Calu3 (cell line): ENCODE measurements at regions not wholly inside any gene's neighbourhood (a gene's known extent, or its start where the extent isn't known, plus 50 kb on each side); places are given as distances from the start of the nearest gene placed in this dataset.

ENCODE experiments used
- BruUV-seq: library from RNA; stranded (reverse); fragments of 400-500 nt; replicated peaks from 2 replicates; lab custom pipeline; 2021; lab: Mats Ljungman, UMichigan
- CTCF ChIA-PET: fragments of 300-600 bp; sonication (Branson Sonifier 250); formaldehyde crosslinking; loops from one replicate; lab custom pipeline; 2022; ENCODE audit warnings: antibody characterized with exemption; lab: Charles Lee
- DNase-seq: peaks from one replicate; pipeline ENCODE4 v3.0.0; 2022
- H3K27ac Mint-ChIP-seq: one replicate; pipeline ENCODE4 v1.8.0; 2022; ENCODE audit warnings: mixed read lengths; ENCODE audit not compliant: unreplicated experiment
- H3K27me3 Mint-ChIP-seq: one replicate; pipeline ENCODE4 v1.8.0; 2022; ENCODE audit warnings: mixed read lengths; ENCODE audit not compliant: unreplicated experiment
- H3K36me3 Mint-ChIP-seq: one replicate; pipeline ENCODE4 v1.8.0; 2022; ENCODE audit warnings: mild to moderate bottlenecking, moderate library complexity, mixed read lengths; ENCODE audit not compliant: insufficient read depth, unreplicated experiment
- H3K4me1 Mint-ChIP-seq: one replicate; pipeline ENCODE4 v1.8.0; 2022; ENCODE audit warnings: mild to moderate bottlenecking, low read depth, mixed read lengths; ENCODE audit not compliant: unreplicated experiment
- H3K4me3 Mint-ChIP-seq: one replicate; pipeline ENCODE4 v1.8.0; 2022; ENCODE audit warnings: mild to moderate bottlenecking, low read depth, moderate library complexity, mixed read lengths; ENCODE audit not compliant: unreplicated experiment
- H3K9me3 Mint-ChIP-seq: one replicate; pipeline ENCODE4 v1.8.0; 2022; ENCODE audit warnings: low read depth, mixed read lengths; ENCODE audit not compliant: unreplicated experiment
- CTCF ChIP-seq: fragments of 200-600 bp; IDR thresholded peaks from one replicate; pipeline ENCODE4 v1.8.0; 2022; ENCODE audit warnings: antibody characterized with exemption; ENCODE audit not compliant: unreplicated experiment
- intact Hi-C: fragments of 100-400 bp; cut with micrococcal nuclease; formaldehyde crosslinking; loops from one replicate; pipeline ENCODE4 v1.10.0; 2022; ENCODE audit not compliant: unreplicated experiment

GRCh38 chr14:104360501-104360900, 219.1 kb upstream of the C14orf180 start:
- BruUV-seq = no TSS peak
- Mint-ChIP-seq H3K4me1 (no peaks in the 10 kb centered on the region), H3K4me3 (no peak overlapping the region), H3K27ac (no peak overlapping the region), H3K36me3 (no peaks in the 10 kb centered on the region), H3K9me3 (no peaks in the 10 kb centered on the region), H3K27me3 (peaks cover 100% of the 10 kb centered on the region)
- CTCF ChIA-PET = no interaction called here
- intact Hi-C loops = no loop called here
- DNase-seq = no peak
- TF ChIP-seq CTCF = no peak

GRCh38 chr14:104361101-104361591, 218.4 kb upstream of the C14orf180 start:
- Mint-ChIP-seq H3K9me3 (no peaks in the 10 kb centered on the region), H3K36me3 (no peaks in the 10 kb centered on the region), H3K27ac (no peak overlapping the region), H3K27me3 (peaks cover 100% of the 10 kb centered on the region), H3K4me1 (no peaks in the 10 kb centered on the region), H3K4me3 (no peak overlapping the region)
- CTCF ChIA-PET = no interaction called here
- no TSS peak for BruUV-seq
- DNase-seq = no peak
- TF ChIP-seq CTCF = no peak
- intact Hi-C loops = no loop called here

GRCh38 chr14:104361921-104362681, 217.5 kb upstream of the C14orf180 start:
- no TSS peak for BruUV-seq
- Mint-ChIP-seq H3K4me1 (no peaks in the 10 kb centered on the region), H3K9me3 (no peaks in the 10 kb centered on the region), H3K27ac (no peak overlapping the region), H3K36me3 (no peaks in the 10 kb centered on the region), H3K4me3 (no peak overlapping the region), H3K27me3 (peaks cover 100% of the 10 kb centered on the region)
- CTCF ChIA-PET = no interaction called here
- DNase-seq = no peak
- intact Hi-C loops = no loop called here
- no peak for TF ChIP-seq CTCF

GRCh38 chr14:104362761-104363605, 216.6 kb upstream of the C14orf180 start:
- Mint-ChIP-seq H3K4me3 (no peak overlapping the region), H3K27ac (no peak overlapping the region), H3K27me3 (peaks cover 100% of the 10 kb centered on the region), H3K4me1 (no peaks in the 10 kb centered on the region), H3K36me3 (no peaks in the 10 kb centered on the region), H3K9me3 (no peaks in the 10 kb centered on the region)
- no TSS peak for BruUV-seq
- intact Hi-C loops = no loop called here
- TF ChIP-seq CTCF = no peak
- CTCF ChIA-PET = no interaction called here
- DNase-seq = no peak
